ENCODE measurements at regions not wholly inside any gene's neighbourhood (a gene's known extent, or its start where the extent isn't known, plus 50 kb on each side); places are given as distances from the start of the nearest gene placed in this dataset.
"Not testable (repeated sequence)": the region's sequence is repeated elsewhere in the genome, so short reads cannot be mapped to it uniquely, and the experiment has no call there.

- Histone ChIP-seq H3K27ac (ENCODE audit: low read depth, low read length) (no peak overlapping the region), H3K9ac (ENCODE audit: low read depth in 1 of 3, low read length in 3 of 3) (no peak overlapping the region), H3K4me1 (ENCODE audit: control insufficient read depth in 3 of 3, insufficient read depth in 3 of 3, low read length in 3 of 3) (no peaks in the 10 kb centered on the region), H3K9me3 (ENCODE audit: control insufficient read depth in 3 of 3, low read length in 3 of 3) (no peaks in the 10 kb centered on the region), H3K27me3 (ENCODE audit: control insufficient read depth in 3 of 3, insufficient read depth in 3 of 3, low read length in 3 of 3) (no peaks in the 10 kb centered on the region), H3K36me3 (ENCODE audit: control insufficient read depth in 3 of 3, insufficient read depth in 3 of 3, low read length in 3 of 3) (no peaks in the 10 kb centered on the region), H3K4me3 (ENCODE audit: low read length in 3 of 3) (no peak overlapping the region)
Measured at GRCh38 chr9:100775912-100776311, 198.0 kb downstream of the CAVIN4 start.

- Histone ChIP-seq H3K4me1 (ENCODE audit: control insufficient read depth in 3 of 3, insufficient read depth in 3 of 3, low read length in 3 of 3) (no peaks in the 10 kb centered on the region), H3K27me3 (ENCODE audit: control insufficient read depth in 3 of 3, insufficient read depth in 3 of 3, low read length in 3 of 3) (no peaks in the 10 kb centered on the region), H3K9ac (ENCODE audit: low read depth in 1 of 3, low read length in 3 of 3) (no peak overlapping the region), H3K9me3 (ENCODE audit: control insufficient read depth in 3 of 3, low read length in 3 of 3) (peaks cover 0 to 3% (median 0%) of the 10 kb centered on the region in 3 donors), H3K36me3 (ENCODE audit: control insufficient read depth in 3 of 3, insufficient read depth in 3 of 3, low read length in 3 of 3) (no peaks in the 10 kb centered on the region), H3K4me3 (ENCODE audit: low read length in 3 of 3) (no peak overlapping the region), H3K27ac (ENCODE audit: low read depth, low read length) (no peak overlapping the region)
Measured at GRCh38 chr9:100784755-100785154, 206.9 kb downstream of the CAVIN4 start.

GRCh38 chr9:100785946-100786345, 208.1 kb downstream of the CAVIN4 start:
- H3K36me3 ChIP-seq (ENCODE audit: control insufficient read depth in 3 of 3, insufficient read depth in 3 of 3, low read length in 3 of 3): no peaks in the 10 kb centered on the region
- no peaks in the 10 kb centered on the region for H3K4me1 ChIP-seq (ENCODE audit: control insufficient read depth in 3 of 3, insufficient read depth in 3 of 3, low read length in 3 of 3)
- peaks cover 0 to 3% (median 0%) of the 10 kb centered on the region in 3 donors for H3K9me3 ChIP-seq (ENCODE audit: control insufficient read depth in 3 of 3, low read length in 3 of 3)
- H3K27ac ChIP-seq (ENCODE audit: low read depth, low read length): no peak overlapping the region
- no peaks in the 10 kb centered on the region for H3K27me3 ChIP-seq (ENCODE audit: control insufficient read depth in 3 of 3, insufficient read depth in 3 of 3, low read length in 3 of 3)
- no peak overlapping the region for H3K4me3 ChIP-seq (ENCODE audit: low read length in 3 of 3)
- H3K9ac ChIP-seq (ENCODE audit: low read depth in 1 of 3, low read length in 3 of 3): no peak overlapping the region

- no peak overlapping the region for H3K27ac ChIP-seq (ENCODE audit: low read depth, low read length)
- no peaks in the 10 kb centered on the region for H3K9me3 ChIP-seq (ENCODE audit: control insufficient read depth in 3 of 3, low read length in 3 of 3)
- H3K27me3 ChIP-seq (ENCODE audit: control insufficient read depth in 3 of 3, insufficient read depth in 3 of 3, low read length in 3 of 3): no peaks in the 10 kb centered on the region
- no peak overlapping the region for H3K9ac ChIP-seq (ENCODE audit: low read depth in 1 of 3, low read length in 3 of 3)
- H3K4me3 ChIP-seq (ENCODE audit: low read length in 3 of 3): no peak overlapping the region
- H3K4me1 ChIP-seq (ENCODE audit: control insufficient read depth in 3 of 3, insufficient read depth in 3 of 3, low read length in 3 of 3): no peaks in the 10 kb centered on the region
- H3K36me3 ChIP-seq (ENCODE audit: control insufficient read depth in 3 of 3, insufficient read depth in 3 of 3, low read length in 3 of 3): no peaks in the 10 kb centered on the region
Measured at GRCh38 chr9:100794738-100795269, 216.9 kb downstream of the CAVIN4 start.

GRCh38 chr9:100803956-100804355, 224.6 kb upstream of the PLPPR1 start:
- H3K27ac ChIP-seq (ENCODE audit: low read depth, low read length): no peak overlapping the region
- no peak overlapping the region for H3K9ac ChIP-seq (ENCODE audit: low read depth in 1 of 3, low read length in 3 of 3)
- no peaks in the 10 kb centered on the region for H3K36me3 ChIP-seq (ENCODE audit: control insufficient read depth in 3 of 3, insufficient read depth in 3 of 3, low read length in 3 of 3)
- H3K4me3 ChIP-seq (ENCODE audit: low read length in 3 of 3): no peak overlapping the region
- no peaks in the 10 kb centered on the region for H3K9me3 ChIP-seq (ENCODE audit: control insufficient read depth in 3 of 3, low read length in 3 of 3)
- no peaks in the 10 kb centered on the region for H3K27me3 ChIP-seq (ENCODE audit: control insufficient read depth in 3 of 3, insufficient read depth in 3 of 3, low read length in 3 of 3)
- no peaks in the 10 kb centered on the region for H3K4me1 ChIP-seq (ENCODE audit: control insufficient read depth in 3 of 3, insufficient read depth in 3 of 3, low read length in 3 of 3)

- H3K36me3 ChIP-seq (ENCODE audit: control insufficient read depth in 3 of 3, insufficient read depth in 3 of 3, low read length in 3 of 3): no peaks in the 10 kb centered on the region
- H3K27ac ChIP-seq (ENCODE audit: low read depth, low read length): no peak overlapping the region
- H3K4me1 ChIP-seq (ENCODE audit: control insufficient read depth in 3 of 3, insufficient read depth in 3 of 3, low read length in 3 of 3): no peaks in the 10 kb centered on the region
- no peaks in the 10 kb centered on the region for H3K27me3 ChIP-seq (ENCODE audit: control insufficient read depth in 3 of 3, insufficient read depth in 3 of 3, low read length in 3 of 3)
- no peak overlapping the region for H3K4me3 ChIP-seq (ENCODE audit: low read length in 3 of 3)
- H3K9ac ChIP-seq (ENCODE audit: low read depth in 1 of 3, low read length in 3 of 3): no peak overlapping the region
- peaks cover 0 to 2% (median 0%) of the 10 kb centered on the region in 3 donors for H3K9me3 ChIP-seq (ENCODE audit: control insufficient read depth in 3 of 3, low read length in 3 of 3)
Measured at GRCh38 chr9:100811643-100812042, 216.9 kb upstream of the PLPPR1 start.

GRCh38 chr9:100813871-100814270, 214.7 kb upstream of the PLPPR1 start:
- Histone ChIP-seq H3K9me3 (ENCODE audit: control insufficient read depth in 3 of 3, low read length in 3 of 3) (peaks cover 0 to 2% (median 2%) of the 10 kb centered on the region in 3 donors), H3K27me3 (ENCODE audit: control insufficient read depth in 3 of 3, insufficient read depth in 3 of 3, low read length in 3 of 3) (no peaks in the 10 kb centered on the region), H3K4me3 (ENCODE audit: low read length in 3 of 3) (no peak overlapping the region)

GRCh38 chr9:100819980-100820379, 208.5 kb upstream of the PLPPR1 start:
- H3K27me3 ChIP-seq (ENCODE audit: control insufficient read depth in 3 of 3, insufficient read depth in 3 of 3, low read length in 3 of 3): no peaks in the 10 kb centered on the region
- no peaks in the 10 kb centered on the region for H3K4me1 ChIP-seq (ENCODE audit: control insufficient read depth in 3 of 3, insufficient read depth in 3 of 3, low read length in 3 of 3)

More at GRCh38 chr9:100813871-100814270, 214.7 kb upstream of the PLPPR1 start:
- Histone ChIP-seq H3K9ac (ENCODE audit: low read depth in 1 of 3, low read length in 3 of 3) (no peak overlapping the region), H3K27ac (ENCODE audit: low read depth, low read length) (no peak overlapping the region), H3K4me1 (ENCODE audit: control insufficient read depth in 3 of 3, insufficient read depth in 3 of 3, low read length in 3 of 3) (no peaks in the 10 kb centered on the region), H3K36me3 (ENCODE audit: control insufficient read depth in 3 of 3, insufficient read depth in 3 of 3, low read length in 3 of 3) (no peaks in the 10 kb centered on the region)

GRCh38 chr9:100833035-100833434, 195.5 kb upstream of the PLPPR1 start:
- H3K27me3 ChIP-seq (ENCODE audit: control insufficient read depth in 3 of 3, insufficient read depth in 3 of 3, low read length in 3 of 3); H3K9ac ChIP-seq (ENCODE audit: low read depth in 1 of 3, low read length in 3 of 3); H3K36me3 ChIP-seq (ENCODE audit: control insufficient read depth in 3 of 3, insufficient read depth in 3 of 3, low read length in 3 of 3); H3K4me1 ChIP-seq (ENCODE audit: control insufficient read depth in 3 of 3, insufficient read depth in 3 of 3, low read length in 3 of 3); H3K4me3 ChIP-seq (ENCODE audit: low read length in 3 of 3); H3K9me3 ChIP-seq (ENCODE audit: control insufficient read depth in 3 of 3, low read length in 3 of 3); H3K27ac ChIP-seq (ENCODE audit: low read depth, low read length): not testable (repeated sequence)

More at GRCh38 chr9:100819980-100820379, 208.5 kb upstream of the PLPPR1 start:
- no peak overlapping the region for H3K27ac ChIP-seq (ENCODE audit: low read depth, low read length)
- no peaks in the 10 kb centered on the region for H3K36me3 ChIP-seq (ENCODE audit: control insufficient read depth in 3 of 3, insufficient read depth in 3 of 3, low read length in 3 of 3)
- H3K4me3 ChIP-seq (ENCODE audit: low read length in 3 of 3): no peak overlapping the region
- H3K9ac ChIP-seq (ENCODE audit: low read depth in 1 of 3, low read length in 3 of 3): no peak overlapping the region
- peaks cover 0 to 2% (median 0%) of the 10 kb centered on the region in 3 donors for H3K9me3 ChIP-seq (ENCODE audit: control insufficient read depth in 3 of 3, low read length in 3 of 3)

- H3K9ac ChIP-seq (ENCODE audit: low read depth in 1 of 3, low read length in 3 of 3): no peak overlapping the region
Measured at GRCh38 chr9:100838857-100839256, 189.7 kb upstream of the PLPPR1 start.

More at GRCh38 chr9:100838857-100839256, 189.7 kb upstream of the PLPPR1 start:
- Histone ChIP-seq H3K27ac (ENCODE audit: low read depth, low read length) (no peak overlapping the region), H3K9me3 (ENCODE audit: control insufficient read depth in 3 of 3, low read length in 3 of 3) (no peaks in the 10 kb centered on the region), H3K4me3 (ENCODE audit: low read length in 3 of 3) (no peak overlapping the region), H3K36me3 (ENCODE audit: control insufficient read depth in 3 of 3, insufficient read depth in 3 of 3, low read length in 3 of 3) (no peaks in the 10 kb centered on the region), H3K4me1 (ENCODE audit: control insufficient read depth in 3 of 3, insufficient read depth in 3 of 3, low read length in 3 of 3) (no peaks in the 10 kb centered on the region), H3K27me3 (ENCODE audit: control insufficient read depth in 3 of 3, insufficient read depth in 3 of 3, low read length in 3 of 3) (no peaks in the 10 kb centered on the region)
